Mucosa of rectum (tissue), 2 donors: ENCODE measurements at regions not wholly inside any gene's neighbourhood (a gene's known extent, or its start where the extent isn't known, plus 50 kb on each side); places are given as distances from the start of the nearest gene placed in this dataset.

Experiments
- H3K27ac ChIP-seq, 2 donors: one replicate each; pipeline ENCODE4 v1.7.0; 2013; ENCODE audit warnings: inconsistent platforms in 2 of 2, low read depth in 2 of 2, low read length in 2 of 2
- H3K27me3 ChIP-seq, 2 donors: one replicate each; pipeline ENCODE4 v1.7.0; 2013; ENCODE audit warnings: low read length in 2 of 2; ENCODE audit not compliant: control insufficient read depth in 2 of 2, insufficient read depth in 2 of 2
- H3K36me3 ChIP-seq, 2 donors: one replicate each; pipeline ENCODE4 v1.7.0; 2013; ENCODE audit warnings: low read length in 2 of 2; ENCODE audit not compliant: control insufficient read depth in 2 of 2, insufficient read depth in 2 of 2
- H3K4me1 ChIP-seq, 2 donors: one replicate each; pipeline ENCODE4 v1.7.0; 2013; ENCODE audit warnings: low read length in 2 of 2, mild to moderate bottlenecking in 1 of 2; ENCODE audit not compliant: control insufficient read depth in 2 of 2, insufficient read depth in 2 of 2
- H3K4me3 ChIP-seq, 2 donors: one replicate each; pipeline ENCODE4 v1.7.0; 2013; ENCODE audit warnings: low read length in 2 of 2
- H3K9ac ChIP-seq, 2 donors: one replicate each; pipeline ENCODE4 v1.7.0; 2013; ENCODE audit warnings: low read length in 2 of 2, low read depth in 1 of 2, mild to moderate bottlenecking in 1 of 2
- H3K9me3 ChIP-seq, 2 donors: one replicate each; pipeline ENCODE4 v1.7.0; 2013; ENCODE audit warnings: low read length in 2 of 2; ENCODE audit not compliant: control insufficient read depth in 2 of 2
- donor health status: healthy.
- donor health status: Normal muscosa, but diverticular disease.

GRCh38 chr2:147523415-147523814 is 321.4 kb upstream of the ACVR2A start:
- H3K9me3 ChIP-seq, result no peaks in the 10 kb centered on the region
- no peak overlapping the region for H3K4me3 ChIP-seq

DNA sequence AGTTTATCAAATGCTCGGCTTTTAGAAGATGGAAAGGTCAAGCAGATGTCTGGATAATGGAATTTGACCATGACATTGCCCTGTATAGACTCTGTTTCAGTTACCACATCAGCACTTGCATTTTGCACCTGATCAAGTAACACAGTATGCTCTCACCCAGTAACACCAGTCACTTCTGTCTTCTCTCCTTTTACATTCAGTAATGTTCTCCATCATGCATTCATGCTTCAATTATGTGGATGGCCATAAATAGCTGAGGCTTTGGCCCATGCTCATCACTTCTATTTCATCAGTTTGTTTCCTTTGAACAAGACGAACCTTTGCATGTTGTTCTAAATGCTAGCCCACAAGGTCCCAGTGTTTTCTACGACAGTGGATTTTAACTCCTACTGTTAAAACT is 322.9 kb upstream of the ACVR2A start:
- Histone ChIP-seq H3K9ac (no peak overlapping the region), H3K9me3 (no peaks in the 10 kb centered on the region), H3K4me1 (no peaks in the 10 kb centered on the region), H3K27me3 (no peaks in the 10 kb centered on the region), H3K4me3 (no peak overlapping the region), H3K27ac (no peak overlapping the region), H3K36me3 (no peaks in the 10 kb centered on the region)

More at GRCh38 chr2:147523415-147523814, 321.4 kb upstream of the ACVR2A start:
- no peak overlapping the region for H3K9ac ChIP-seq
- H3K27me3 ChIP-seq, result no peaks in the 10 kb centered on the region
- no peak overlapping the region for H3K27ac ChIP-seq
- no peaks in the 10 kb centered on the region for H3K4me1 ChIP-seq
- H3K36me3 ChIP-seq, result no peaks in the 10 kb centered on the region

- no peak overlapping the region for H3K4me3 ChIP-seq
- H3K9ac ChIP-seq, result no peak overlapping the region
- H3K36me3 ChIP-seq, result no peaks in the 10 kb centered on the region
- H3K4me1 ChIP-seq, result no peaks in the 10 kb centered on the region
- no peaks in the 10 kb centered on the region for H3K9me3 ChIP-seq
- H3K27ac ChIP-seq, result no peak overlapping the region
- H3K27me3 ChIP-seq, result no peaks in the 10 kb centered on the region
Measured at GRCh38 chr2:147520817-147521216, 324.0 kb upstream of the ACVR2A start.

- Histone ChIP-seq H3K27me3 (no peaks in the 10 kb centered on the region), H3K4me3 (no peak overlapping the region), H3K4me1 (peaks cover 0 to 3% of the 10 kb centered on the region in 2 donors), H3K36me3 (no peaks in the 10 kb centered on the region), H3K27ac (no peak overlapping the region), H3K9me3 (no peaks in the 10 kb centered on the region), H3K9ac (no peak overlapping the region)
Measured at GRCh38 chr2:147519178-147519577, 325.7 kb upstream of the ACVR2A start.

GRCh38 chr2:147515213-147515612 is 329.6 kb upstream of the ACVR2A start:
- H3K4me3 ChIP-seq, result peak overlapping the region in 1 of 2 donors; percentile 5
- peak overlapping the region in 1 of 2 donors; percentile 3 for H3K27ac ChIP-seq
- H3K9ac ChIP-seq, result no peak overlapping the region
- H3K4me1 ChIP-seq, result peaks cover 0 to 3% of the 10 kb centered on the region in 2 donors
- H3K9me3 ChIP-seq, result no peaks in the 10 kb centered on the region
- H3K27me3 ChIP-seq, result no peaks in the 10 kb centered on the region
- no peaks in the 10 kb centered on the region for H3K36me3 ChIP-seq

GRCh38 chr2:147512206-147512605 is 332.6 kb upstream of the ACVR2A start:
- Histone ChIP-seq H3K27ac (no peak overlapping the region), H3K36me3 (no peaks in the 10 kb centered on the region), H3K4me1 (peaks cover 0 to 3% of the 10 kb centered on the region in 2 donors), H3K9ac (no peak overlapping the region), H3K4me3 (no peak overlapping the region), H3K9me3 (no peaks in the 10 kb centered on the region), H3K27me3 (no peaks in the 10 kb centered on the region)

DNA sequence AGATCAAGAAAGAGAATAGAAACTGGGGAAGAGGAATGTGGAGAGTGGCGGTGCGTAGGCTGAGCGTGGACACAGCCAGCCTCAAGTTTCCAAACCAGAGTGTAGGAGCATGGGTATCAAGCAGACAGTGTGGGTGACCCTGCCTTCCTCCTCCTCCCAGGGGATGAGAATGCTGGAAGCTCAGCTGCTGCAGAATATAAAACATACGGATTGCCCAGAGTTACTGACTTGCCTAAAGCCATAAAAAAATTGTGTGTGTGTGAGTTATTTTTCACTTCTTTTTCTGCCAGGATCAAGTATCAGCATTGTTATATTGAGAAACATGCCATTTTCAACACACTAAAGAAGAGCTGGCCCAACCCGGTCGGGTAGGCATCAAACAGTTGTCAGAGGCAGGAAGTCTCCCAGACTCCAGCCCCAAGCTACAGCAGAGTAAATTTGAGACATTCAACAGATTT is 333.3 kb upstream of the ACVR2A start:
- H3K9me3 ChIP-seq, result no peaks in the 10 kb centered on the region
- H3K4me3 ChIP-seq, result peak overlapping the region in 1 of 2 donors; percentile 14
- H3K27me3 ChIP-seq, result no peaks in the 10 kb centered on the region
- H3K36me3 ChIP-seq, result no peaks in the 10 kb centered on the region
- peaks cover 0 to 3% of the 10 kb centered on the region in 2 donors for H3K4me1 ChIP-seq
- no peak overlapping the region for H3K27ac ChIP-seq
- no peak overlapping the region for H3K9ac ChIP-seq

DNA sequence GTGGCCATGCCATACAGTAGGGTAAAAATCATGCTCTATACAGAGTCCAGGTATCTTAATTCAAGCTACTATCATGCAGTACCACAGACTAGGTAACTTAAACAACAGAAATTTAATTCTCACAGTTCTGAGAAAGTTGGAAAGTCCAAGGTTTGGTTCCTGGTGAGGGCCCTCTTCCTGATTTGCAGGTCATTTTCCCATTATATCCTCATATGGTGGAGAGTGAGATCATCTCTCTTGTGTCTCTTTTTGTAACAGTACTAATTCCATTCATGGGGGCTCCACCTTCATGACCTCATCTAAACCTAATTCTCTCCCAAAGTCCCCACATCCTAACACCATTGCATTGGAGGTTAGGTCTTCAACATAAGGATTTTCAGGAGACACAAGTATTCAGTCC is 335.0 kb upstream of the ACVR2A start:
- Histone ChIP-seq H3K4me1 (peaks cover 0 to 1% of the 10 kb centered on the region in 2 donors), H3K4me3 (no peak overlapping the region), H3K9ac (no peak overlapping the region), H3K36me3 (no peaks in the 10 kb centered on the region), H3K27ac (no peak overlapping the region), H3K27me3 (no peaks in the 10 kb centered on the region), H3K9me3 (no peaks in the 10 kb centered on the region)

DNA sequence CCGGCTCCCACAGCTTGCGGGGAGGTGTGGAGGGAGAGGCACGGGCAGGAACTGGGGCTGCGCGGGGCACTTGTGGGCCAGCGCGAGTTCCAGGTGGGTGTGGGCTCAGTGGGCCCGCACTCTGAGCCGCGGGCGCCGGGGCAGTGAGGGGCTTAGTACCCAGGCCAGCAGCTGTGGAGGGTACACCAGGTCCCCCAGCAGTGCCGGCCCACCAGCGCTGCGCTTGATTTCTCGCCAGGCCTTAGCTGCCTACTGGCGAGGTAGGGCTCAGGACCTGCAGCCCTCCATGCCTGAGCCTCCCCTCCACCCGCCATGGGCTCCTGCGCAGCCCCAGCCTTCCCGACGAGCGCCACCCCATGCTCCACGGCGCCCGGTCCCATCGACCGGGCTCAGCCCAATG is 337.9 kb upstream of the ACVR2A start:
- no peaks in the 10 kb centered on the region for H3K4me1 ChIP-seq
- no peaks in the 10 kb centered on the region for H3K36me3 ChIP-seq
- no peaks in the 10 kb centered on the region for H3K9me3 ChIP-seq
- no peak overlapping the region for H3K27ac ChIP-seq
- H3K4me3 ChIP-seq, result no peak overlapping the region
- H3K9ac ChIP-seq, result no peak overlapping the region
- H3K27me3 ChIP-seq, result no peaks in the 10 kb centered on the region

- Histone ChIP-seq H3K9ac (no peak overlapping the region), H3K27ac (no peak overlapping the region), H3K36me3 (no peaks in the 10 kb centered on the region), H3K27me3 (no peaks in the 10 kb centered on the region), H3K9me3 (no peaks in the 10 kb centered on the region), H3K4me3 (no peak overlapping the region), H3K4me1 (no peaks in the 10 kb centered on the region)
Measured at GRCh38 chr2:147502711-147503290, 342.0 kb upstream of the ACVR2A start.
